ENCODE measurements at regions not wholly inside any gene's neighbourhood (a gene's known extent, or its start where the extent isn't known, plus 50 kb on each side); places are given as distances from the start of the nearest gene placed in this dataset.

DNA sequence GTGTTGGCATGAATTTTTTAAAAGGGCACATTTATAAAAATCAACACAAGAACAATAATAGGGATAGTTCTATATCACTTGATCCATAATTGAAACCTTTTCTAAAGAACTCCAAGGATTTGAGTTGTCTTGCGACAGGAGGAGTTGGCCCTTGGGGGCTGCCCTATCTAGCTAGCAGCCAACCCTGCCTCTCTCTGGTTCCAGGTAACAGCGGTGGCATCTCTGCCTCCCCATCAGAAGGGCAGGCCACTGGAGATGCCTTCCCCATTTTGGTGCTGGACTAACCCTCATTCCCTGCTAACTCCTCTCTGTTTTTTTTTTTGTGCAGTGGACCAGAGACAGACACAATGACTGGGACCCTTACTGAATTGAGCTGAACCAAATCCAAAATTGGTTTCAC is 393.0 kb downstream of the MED10 start:
- H3K27me3 Mint-ChIP-seq, result no peaks in the 10 kb centered on the region
- no peak for DNase-seq
- peaks cover 2% of the 10 kb centered on the region for H3K9me3 Mint-ChIP-seq
- TF ChIP-seq, protein P1, sequence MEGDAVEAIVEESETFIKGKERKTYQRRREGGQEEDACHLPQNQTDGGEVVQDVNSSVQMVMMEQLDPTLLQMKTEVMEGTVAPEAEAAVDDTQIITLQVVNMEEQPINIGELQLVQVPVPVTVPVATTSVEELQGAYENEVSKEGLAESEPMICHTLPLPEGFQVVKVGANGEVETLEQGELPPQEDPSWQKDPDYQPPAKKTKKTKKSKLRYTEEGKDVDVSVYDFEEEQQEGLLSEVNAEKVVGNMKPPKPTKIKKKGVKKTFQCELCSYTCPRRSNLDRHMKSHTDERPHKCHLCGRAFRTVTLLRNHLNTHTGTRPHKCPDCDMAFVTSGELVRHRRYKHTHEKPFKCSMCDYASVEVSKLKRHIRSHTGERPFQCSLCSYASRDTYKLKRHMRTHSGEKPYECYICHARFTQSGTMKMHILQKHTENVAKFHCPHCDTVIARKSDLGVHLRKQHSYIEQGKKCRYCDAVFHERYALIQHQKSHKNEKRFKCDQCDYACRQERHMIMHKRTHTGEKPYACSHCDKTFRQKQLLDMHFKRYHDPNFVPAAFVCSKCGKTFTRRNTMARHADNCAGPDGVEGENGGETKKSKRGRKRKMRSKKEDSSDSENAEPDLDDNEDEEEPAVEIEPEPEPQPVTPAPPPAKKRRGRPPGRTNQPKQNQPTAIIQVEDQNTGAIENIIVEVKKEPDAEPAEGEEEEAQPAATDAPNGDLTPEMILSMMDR (IDR thresholded peaks at IDR 0.05), result no peak
- H3K36me3 Mint-ChIP-seq (ENCODE audit: low read depth), result no peaks in the 10 kb centered on the region
- POLR2A ChIA-PET, result no interaction called here
- no peaks in the 10 kb centered on the region for H3K4me1 Mint-ChIP-seq
- no peak overlapping the region for H3K27ac Mint-ChIP-seq
- intact Hi-C loops (cut with micrococcal nuclease), result no loop called here
- no peak for ATAC-seq (ENCODE audit: low read depth)
- H3K4me3 Mint-ChIP-seq, result no peak overlapping the region
- CTCF ChIA-PET, result no interaction called here

DNA sequence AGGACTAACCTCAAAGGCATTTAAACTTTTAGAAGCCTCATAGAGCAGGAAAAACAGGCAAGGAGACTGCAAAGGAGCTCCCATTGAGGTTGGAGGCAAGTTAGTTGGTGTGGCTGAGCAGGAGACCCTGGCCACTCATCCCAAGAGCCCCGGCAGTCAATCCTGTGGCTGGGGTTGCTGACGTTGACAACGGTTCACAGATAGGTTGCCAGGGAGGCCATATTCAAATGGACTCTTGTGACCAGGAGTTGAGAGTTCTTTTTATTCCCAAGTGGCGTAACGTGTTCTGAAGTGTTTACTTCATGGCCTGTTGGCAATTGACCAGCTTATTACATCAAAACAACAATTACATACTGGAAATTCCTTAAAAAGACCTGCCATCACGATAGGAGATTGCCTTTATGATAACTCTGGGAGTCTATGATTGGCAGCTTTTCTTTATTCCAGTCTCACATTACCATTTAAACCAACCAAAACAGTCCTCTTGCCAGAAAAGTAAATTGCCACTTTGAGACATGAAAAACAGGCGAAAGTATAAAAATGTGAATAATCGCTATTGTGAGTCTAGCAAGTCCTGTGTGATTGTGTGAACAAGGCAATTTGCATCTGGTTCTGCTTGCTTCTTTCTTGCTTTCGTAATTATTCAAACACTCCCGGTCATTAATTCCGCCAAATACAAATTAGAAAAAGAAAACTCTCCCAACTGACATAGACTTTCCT is 394.9 kb downstream of the MED10 start:
- no peaks in the 10 kb centered on the region for H3K36me3 Mint-ChIP-seq (ENCODE audit: low read depth)
- H3K9me3 Mint-ChIP-seq, result peaks cover 2% of the 10 kb centered on the region
- DNase-seq, result no peak
- no peak overlapping the region for H3K27ac Mint-ChIP-seq
- no peak for ATAC-seq (ENCODE audit: low read depth)
- no peak overlapping the region for H3K4me3 Mint-ChIP-seq
- POLR2A ChIA-PET, result no interaction called here
- CTCF ChIA-PET, result no interaction called here
- H3K27me3 Mint-ChIP-seq, result no peaks in the 10 kb centered on the region
- intact Hi-C loops (cut with micrococcal nuclease), result no loop called here
- TF ChIP-seq, protein P1 (IDR thresholded peaks at IDR 0.05), result no peak
- no peaks in the 10 kb centered on the region for H3K4me1 Mint-ChIP-seq

DNA sequence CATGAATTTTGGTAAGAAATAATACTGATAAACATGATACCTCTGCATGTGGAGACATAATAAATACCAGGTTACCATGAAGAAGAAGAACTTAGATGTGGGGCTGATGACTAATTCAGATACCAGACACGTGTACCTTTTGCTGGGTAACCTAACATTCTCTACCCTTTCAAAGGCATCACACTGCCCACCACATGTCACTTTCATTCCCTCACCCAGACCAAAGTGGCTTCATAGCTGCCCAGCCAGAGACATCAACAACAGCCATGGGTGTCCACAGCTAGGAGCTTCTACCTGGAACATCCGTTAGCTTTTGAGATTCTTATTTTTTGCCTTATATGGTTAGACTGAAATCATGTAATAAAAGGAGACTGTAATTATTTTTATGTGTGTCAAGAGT is 396.8 kb downstream of the MED10 start:
- H3K4me1 Mint-ChIP-seq, result no peaks in the 10 kb centered on the region
- TF ChIP-seq, protein P1 (IDR thresholded peaks at IDR 0.05), result no peak
- H3K27me3 Mint-ChIP-seq, result no peaks in the 10 kb centered on the region
- intact Hi-C loops (cut with micrococcal nuclease), result no loop called here
- no peak overlapping the region for H3K4me3 Mint-ChIP-seq
- H3K27ac Mint-ChIP-seq, result no peak overlapping the region
- H3K9me3 Mint-ChIP-seq, result no peaks in the 10 kb centered on the region
- ATAC-seq (ENCODE audit: low read depth) (no peak), DNase-seq (no peak)
- POLR2A ChIA-PET, result no interaction called here
- no peaks in the 10 kb centered on the region for H3K36me3 Mint-ChIP-seq (ENCODE audit: low read depth)
- CTCF ChIA-PET, result no interaction called here

DNA sequence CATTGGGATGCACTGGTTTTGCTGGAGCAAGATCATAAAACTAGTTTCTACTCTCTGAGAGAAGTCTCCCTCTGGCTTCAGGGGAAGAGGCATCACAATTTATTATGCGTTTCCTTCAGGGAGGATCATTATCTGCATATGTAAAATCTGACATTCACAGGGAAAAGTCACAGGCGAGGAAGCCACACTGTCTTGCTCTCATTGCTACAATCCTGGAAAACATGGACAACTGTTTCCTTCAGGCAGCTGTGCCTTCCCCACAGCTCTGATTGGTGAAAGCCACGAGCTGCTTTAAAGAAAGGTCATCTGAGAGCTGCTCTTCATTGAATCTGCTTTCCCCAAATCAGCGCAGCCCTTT is 397.8 kb downstream of the MED10 start:
- intact Hi-C loops (cut with micrococcal nuclease), result no loop called here
- no peak for DNase-seq
- CTCF ChIA-PET, result no interaction called here

DNA sequence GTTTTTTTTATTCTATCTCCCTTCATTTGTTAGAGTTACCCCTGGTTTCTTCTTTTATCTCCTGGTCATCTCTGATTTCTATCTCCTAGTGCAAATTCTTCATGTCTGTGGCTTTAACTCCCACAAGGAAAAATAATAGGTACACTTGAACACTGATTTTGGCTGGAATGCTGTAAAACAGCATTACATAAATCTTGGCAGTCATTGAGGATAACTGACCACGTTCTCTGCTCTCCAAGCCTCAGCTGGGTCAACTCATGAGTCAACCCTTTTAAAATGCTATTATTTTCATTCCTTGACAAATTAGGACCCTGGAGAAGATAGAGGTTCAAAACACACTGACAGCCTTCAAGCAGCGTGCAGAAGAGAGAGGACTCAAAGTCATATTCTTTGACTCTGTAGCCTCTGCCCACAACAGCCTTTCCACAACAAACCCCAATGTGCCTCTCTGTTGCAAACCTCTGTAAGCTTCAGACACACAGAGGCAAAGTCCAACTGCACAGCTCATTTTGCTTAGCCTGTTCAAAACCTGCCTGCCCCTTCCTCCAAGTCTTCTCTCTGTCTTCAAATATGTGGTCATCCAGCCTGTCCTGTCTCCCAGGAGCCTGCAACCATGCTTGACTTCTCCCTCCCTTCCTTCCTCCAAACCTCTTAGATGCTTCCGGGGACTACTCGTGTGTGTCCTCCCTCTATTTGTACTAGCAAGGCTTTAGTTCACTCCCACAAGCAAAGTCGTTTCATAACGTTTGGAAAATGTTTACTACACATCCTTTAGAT is 398.4 kb downstream of the MED10 start:
- Mint-ChIP-seq H3K27ac (no peak overlapping the region), H3K36me3 (ENCODE audit: low read depth) (no peaks in the 10 kb centered on the region), H3K9me3 (no peaks in the 10 kb centered on the region), H3K27me3 (peaks cover 5% of the 10 kb centered on the region), H3K4me1 (no peaks in the 10 kb centered on the region), H3K4me3 (no peak overlapping the region)
- POLR2A ChIA-PET, result no interaction called here
- ATAC-seq (ENCODE audit: low read depth) (no peak), DNase-seq (no peak)
- intact Hi-C loops (cut with micrococcal nuclease), result no loop called here
- TF ChIP-seq, protein P1 (IDR thresholded peaks at IDR 0.05), result no peak
- CTCF ChIA-PET, result no interaction called here

More for the DNA sequence above, 397.8 kb downstream of the MED10 start:
- H3K36me3 Mint-ChIP-seq (ENCODE audit: low read depth), result no peaks in the 10 kb centered on the region
- TF ChIP-seq, protein P1 (IDR thresholded peaks at IDR 0.05), result no peak
- no peaks in the 10 kb centered on the region for H3K4me1 Mint-ChIP-seq
- POLR2A ChIA-PET, result no interaction called here
- H3K27me3 Mint-ChIP-seq, result peaks cover 5% of the 10 kb centered on the region
- ATAC-seq (ENCODE audit: low read depth), result no peak
- H3K4me3 Mint-ChIP-seq, result no peak overlapping the region
- no peaks in the 10 kb centered on the region for H3K9me3 Mint-ChIP-seq
- H3K27ac Mint-ChIP-seq, result no peak overlapping the region
